Gastroesophageal sphincter (tissue), 3 donors: ENCODE measurements at regions not wholly inside any gene's neighbourhood (a gene's known extent, or its start where the extent isn't known, plus 50 kb on each side); places are given as distances from the start of the nearest gene placed in this dataset.

Experiments
- POLR2A ChIP-seq, 2 donors: fragments of 450-650 bp; IDR thresholded peaks; one replicate each; pipeline ENCODE4 v1.6.1; 2017; ENCODE audit warnings: antibody characterized with exemption in 2 of 2, mild to moderate bottlenecking in 2 of 2, moderate library complexity in 1 of 2
- POLR2AphosphoS5 ChIP-seq: sonication (generic); formaldehyde crosslinking; IDR thresholded peaks from one replicate; pipeline ENCODE4 v1.6.1; 2017; ENCODE audit warnings: antibody characterized with exemption
- TF ChIP-seq, protein P1 (sequence below), 4 experiments: fragments of 200-600 bp in 2 of 4; fragments of 450-650 bp in 2 of 4; sonication (generic) in 1 of 4; IDR thresholded peaks; one replicate each; pipeline ENCODE4 v1.5.1; 2017 to 2019; ENCODE audit warnings: antibody characterized with exemption in 4 of 4, mild to moderate bottlenecking in 2 of 4, moderate library complexity in 2 of 4

DNA sequence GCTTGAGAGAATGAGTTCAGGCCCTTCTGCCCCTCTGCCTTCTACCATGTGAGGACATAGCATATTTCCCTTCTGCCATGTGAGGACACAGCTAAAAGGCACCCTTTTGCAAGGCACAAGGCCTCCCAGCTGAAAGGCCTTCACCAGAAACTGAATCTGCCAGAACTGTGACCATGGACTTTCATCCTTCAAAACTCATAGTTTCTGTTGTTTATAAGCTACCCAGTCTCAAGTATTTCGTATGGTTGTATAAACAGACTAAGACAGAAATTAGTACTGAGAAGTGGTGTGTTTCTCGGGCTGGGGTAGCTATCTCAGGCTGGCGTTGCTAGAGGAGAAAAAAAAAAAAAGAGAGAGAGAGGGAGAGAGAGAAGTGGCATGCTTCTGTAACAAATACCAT is 368.6 kb downstream of the DMRTA1 start:
- TF ChIP-seq POLR2AphosphoS5 (no peak), POLR2A (IDR thresholded peaks at IDR 0.05) (no peak)
- TF ChIP-seq, protein P1, sequence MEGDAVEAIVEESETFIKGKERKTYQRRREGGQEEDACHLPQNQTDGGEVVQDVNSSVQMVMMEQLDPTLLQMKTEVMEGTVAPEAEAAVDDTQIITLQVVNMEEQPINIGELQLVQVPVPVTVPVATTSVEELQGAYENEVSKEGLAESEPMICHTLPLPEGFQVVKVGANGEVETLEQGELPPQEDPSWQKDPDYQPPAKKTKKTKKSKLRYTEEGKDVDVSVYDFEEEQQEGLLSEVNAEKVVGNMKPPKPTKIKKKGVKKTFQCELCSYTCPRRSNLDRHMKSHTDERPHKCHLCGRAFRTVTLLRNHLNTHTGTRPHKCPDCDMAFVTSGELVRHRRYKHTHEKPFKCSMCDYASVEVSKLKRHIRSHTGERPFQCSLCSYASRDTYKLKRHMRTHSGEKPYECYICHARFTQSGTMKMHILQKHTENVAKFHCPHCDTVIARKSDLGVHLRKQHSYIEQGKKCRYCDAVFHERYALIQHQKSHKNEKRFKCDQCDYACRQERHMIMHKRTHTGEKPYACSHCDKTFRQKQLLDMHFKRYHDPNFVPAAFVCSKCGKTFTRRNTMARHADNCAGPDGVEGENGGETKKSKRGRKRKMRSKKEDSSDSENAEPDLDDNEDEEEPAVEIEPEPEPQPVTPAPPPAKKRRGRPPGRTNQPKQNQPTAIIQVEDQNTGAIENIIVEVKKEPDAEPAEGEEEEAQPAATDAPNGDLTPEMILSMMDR (IDR thresholded peaks at IDR 0.05) = no peak
